Naive thymus-derived CD4-positive, alpha-beta T cell (primary cell): ENCODE measurements at regions not wholly inside any gene's neighbourhood (a gene's known extent, or its start where the extent isn't known, plus 50 kb on each side); places are given as distances from the start of the nearest gene placed in this dataset.

ENCODE experiments used
- ATAC-seq: fragments of 150-1000 bp; cut with Tn5 transposase; 2 replicates; pipeline ENCODE4 v1.10.0; 2021; ENCODE audit warnings: mild to moderate bottlenecking, moderate library complexity
- CTCF ChIA-PET: fragments of 350-600 bp; sonication (Branson Sonifier 250); formaldehyde crosslinking; loops from one replicate; lab custom pipeline; 2021; ENCODE audit warnings: antibody characterized with exemption; lab: Charles Lee
- POLR2A ChIA-PET: fragments of 350-600 bp; sonication (Branson Sonifier 250); formaldehyde crosslinking; loops from one replicate; lab custom pipeline; 2021; ENCODE audit warnings: antibody characterized with exemption, inconsistent platforms; lab: Charles Lee
- DNase-seq, 9 donors: peaks; one replicate each; pipeline versions ENCODE4 v3.0.0 to v3.0.0-alpha.2; 2020 to 2022; ENCODE audit warnings: mixed read lengths in 1 of 9
- H3K27ac ChIP-seq: one replicate; pipeline ENCODE4 v1.7.0; 2013; ENCODE audit warnings: mild to moderate bottlenecking, low read depth, low read length, moderate library complexity
- H3K27me3 ChIP-seq, 2 donors: one replicate each; pipeline ENCODE4 v1.7.0; 2013; ENCODE audit warnings: low read length in 2 of 2, mild to moderate bottlenecking in 2 of 2, moderate library complexity in 2 of 2; ENCODE audit not compliant: control insufficient read depth in 2 of 2, insufficient read depth in 2 of 2
- H3K36me3 ChIP-seq, 3 experiments: 1 replicate in 2 of 3; 2 replicates in 1 of 3; pipeline ENCODE4 v1.7.0; 2013; ENCODE audit warnings: low read length in 3 of 3, mild to moderate bottlenecking in 3 of 3, moderate library complexity in 1 of 3; ENCODE audit not compliant: insufficient read depth in 3 of 3, control insufficient read depth in 2 of 3
- H3K4me1 ChIP-seq, 2 donors: one replicate each; pipeline ENCODE4 v1.7.0; 2013; ENCODE audit warnings: low read length in 2 of 2, mild to moderate bottlenecking in 2 of 2, moderate library complexity in 1 of 2; ENCODE audit not compliant: control insufficient read depth in 2 of 2, insufficient read depth in 2 of 2
- H3K4me3 ChIP-seq: 2 replicates; pipeline ENCODE4 v1.7.0; 2013; ENCODE audit warnings: mild to moderate bottlenecking, low read length
- H3K9me3 ChIP-seq, 3 experiments: 1 replicate in 2 of 3; 2 replicates in 1 of 3; pipeline ENCODE4 v1.7.0; 2013; ENCODE audit warnings: low read length in 3 of 3; ENCODE audit not compliant: control insufficient read depth in 2 of 3
- H3K27ac Mint-ChIP-seq, 9 donors: one replicate each; pipeline ENCODE4 v1.8.0; 2020 to 2022; ENCODE audit warnings: mixed read lengths in 9 of 9, mild to moderate bottlenecking in 8 of 9, moderate library complexity in 5 of 9, inconsistent platforms in 2 of 9
- H3K27me3 Mint-ChIP-seq, 5 donors: one replicate each; pipeline ENCODE4 v1.8.0; 2021 to 2022; ENCODE audit warnings: mixed read lengths in 5 of 5, mild to moderate bottlenecking in 1 of 5
- H3K36me3 Mint-ChIP-seq, 5 donors: one replicate each; pipeline ENCODE4 v1.8.0; 2020 to 2022; ENCODE audit warnings: mixed read lengths in 5 of 5, mild to moderate bottlenecking in 3 of 5, inconsistent platforms in 1 of 5
- H3K4me1 Mint-ChIP-seq, 7 donors: one replicate each; pipeline ENCODE4 v1.8.0; 2020 to 2022; ENCODE audit warnings: mixed read lengths in 7 of 7, mild to moderate bottlenecking in 3 of 7, inconsistent platforms in 1 of 7
- H3K4me3 Mint-ChIP-seq, 10 donors: one replicate each; pipeline ENCODE4 v1.8.0; 2020 to 2022; ENCODE audit warnings: mild to moderate bottlenecking in 10 of 10, mixed read lengths in 10 of 10, moderate library complexity in 6 of 10, inconsistent platforms in 2 of 10
- H3K9me3 Mint-ChIP-seq, 11 donors: one replicate each; pipeline ENCODE4 v1.8.0; 2020 to 2022; ENCODE audit warnings: mixed read lengths in 11 of 11, mild to moderate bottlenecking in 4 of 11, inconsistent platforms in 1 of 11, moderate library complexity in 1 of 11
- intact Hi-C, 2 donors: fragments of 100-400 bp; cut with micrococcal nuclease; formaldehyde crosslinking; loops; one replicate each; pipeline ENCODE4 v1.15.1; 2023

- peaks cover 0 to 4% (median 0%) of the 10 kb centered on the region in 11 donors for H3K9me3 Mint-ChIP-seq
- CTCF ChIA-PET = no interaction called here
- no peak for ATAC-seq
These were observed 150.9 kb upstream of the RASGEF1B start for GRCh38 chr4:81622474-81623184.

DNA sequence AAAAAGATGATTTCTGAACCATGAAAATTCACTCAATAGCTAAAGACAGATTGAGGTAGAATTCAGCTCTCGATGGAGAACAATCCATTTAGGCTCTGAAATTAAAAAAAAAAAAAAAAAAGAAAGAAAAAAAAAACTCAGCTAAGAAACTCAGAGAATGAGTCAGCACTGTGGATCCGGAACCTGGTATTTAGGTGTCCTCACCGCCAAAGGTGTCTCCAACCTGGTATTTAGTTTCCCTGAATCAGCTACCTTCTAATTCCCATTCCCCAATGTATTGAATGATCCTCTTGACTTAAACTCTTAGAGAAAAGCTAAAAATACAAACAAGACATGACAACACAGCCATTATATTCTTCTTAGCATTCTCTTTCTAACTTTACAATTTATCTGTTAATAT lies 150.3 kb upstream of the RASGEF1B start:
- H3K4me1 Mint-ChIP-seq = no peaks in the 10 kb centered on the region
- no peaks in the 10 kb centered on the region for H3K36me3 Mint-ChIP-seq
- H3K27ac ChIP-seq = no peak overlapping the region

More at GRCh38 chr4:81622474-81623184, 150.9 kb upstream of the RASGEF1B start:
- Histone ChIP-seq H3K9me3 (no peaks in the 10 kb centered on the region), H3K4me1 (no peaks in the 10 kb centered on the region), H3K27ac (no peak overlapping the region), H3K36me3 (no peaks in the 10 kb centered on the region), H3K4me3 (no peak overlapping the region), H3K27me3 (no peaks in the 10 kb centered on the region)
- Mint-ChIP-seq H3K36me3 (no peaks in the 10 kb centered on the region), H3K27me3 (no peaks in the 10 kb centered on the region), H3K27ac (no peak overlapping the region), H3K4me1 (no peaks in the 10 kb centered on the region), H3K4me3 (no peak overlapping the region)
- intact Hi-C loops = no loop called here
- POLR2A ChIA-PET = interaction anchor here (0.9 kb wide), 1 partner anchor 150 kb away, joined by 3 read pairs; the partner anchor contains the start of gene RASGEF1B
- no peak for DNase-seq

DNA sequence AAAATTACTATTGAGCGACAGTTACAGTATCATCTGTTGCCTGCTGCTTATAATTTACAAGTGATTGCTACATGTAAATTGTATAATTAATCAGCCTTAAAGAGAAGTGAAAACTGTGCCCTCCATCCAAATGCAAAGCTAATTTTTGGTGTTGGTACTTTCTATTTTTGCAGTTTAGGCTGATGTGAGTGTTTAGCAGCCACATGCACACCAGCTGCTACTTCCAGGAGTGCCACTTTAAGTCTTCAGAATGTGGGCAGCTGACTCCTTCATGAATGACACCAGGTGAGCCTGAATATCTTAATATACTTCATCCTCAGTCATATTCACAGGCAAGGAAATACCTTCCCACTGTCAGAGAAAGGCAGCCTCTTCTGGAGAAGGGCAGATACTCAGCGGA lies 149.8 kb upstream of the RASGEF1B start:
- Histone ChIP-seq H3K9me3 (no peaks in the 10 kb centered on the region), H3K27me3 (no peaks in the 10 kb centered on the region), H3K27ac (no peak overlapping the region), H3K36me3 (no peaks in the 10 kb centered on the region), H3K4me3 (no peak overlapping the region), H3K4me1 (no peaks in the 10 kb centered on the region)
- CTCF ChIA-PET = no interaction called here
- Mint-ChIP-seq H3K36me3 (no peaks in the 10 kb centered on the region), H3K4me3 (no peak overlapping the region), H3K9me3 (peaks cover 0 to 4% (median 0%) of the 10 kb centered on the region in 11 donors), H3K27me3 (no peaks in the 10 kb centered on the region), H3K27ac (no peak overlapping the region), H3K4me1 (no peaks in the 10 kb centered on the region)
- intact Hi-C loops = no loop called here
- POLR2A ChIA-PET = no interaction called here
- DNase-seq (no peak), ATAC-seq (no peak)

More for the DNA sequence above, 150.3 kb upstream of the RASGEF1B start:
- no peak for DNase-seq
- H3K27me3 Mint-ChIP-seq = no peaks in the 10 kb centered on the region
- H3K4me1 ChIP-seq = no peaks in the 10 kb centered on the region
- no peaks in the 10 kb centered on the region for H3K9me3 ChIP-seq
- ChIA-PET CTCF (no interaction called here), POLR2A (interaction anchor here (0.9 kb wide), 1 partner anchor 150 kb away, joined by 3 read pairs; the partner anchor contains the start of gene RASGEF1B)
- no peak overlapping the region for H3K4me3 Mint-ChIP-seq
- no peak for ATAC-seq
- peaks cover 0 to 4% (median 0%) of the 10 kb centered on the region in 11 donors for H3K9me3 Mint-ChIP-seq
- no peak overlapping the region for H3K4me3 ChIP-seq
- H3K27ac Mint-ChIP-seq = peak overlapping the region in 1 of 9 donors; percentile 16
- H3K27me3 ChIP-seq = no peaks in the 10 kb centered on the region
- H3K36me3 ChIP-seq = no peaks in the 10 kb centered on the region
- intact Hi-C loops = no loop called here

GRCh38 chr4:81620442-81620841 lies 148.7 kb upstream of the RASGEF1B start:
- H3K36me3 ChIP-seq = no peaks in the 10 kb centered on the region
- ChIA-PET POLR2A (no interaction called here), CTCF (no interaction called here)
- H3K4me3 ChIP-seq = no peak overlapping the region
- Mint-ChIP-seq H3K27me3 (no peaks in the 10 kb centered on the region), H3K4me3 (no peak overlapping the region), H3K27ac (no peak overlapping the region), H3K9me3 (peaks cover 0 to 4% (median 0%) of the 10 kb centered on the region in 11 donors), H3K4me1 (no peaks in the 10 kb centered on the region), H3K36me3 (no peaks in the 10 kb centered on the region)
- H3K4me1 ChIP-seq = no peaks in the 10 kb centered on the region
- no peak overlapping the region for H3K27ac ChIP-seq
- no peak for ATAC-seq
- intact Hi-C loops = no loop called here
- no peaks in the 10 kb centered on the region for H3K9me3 ChIP-seq
- H3K27me3 ChIP-seq = no peaks in the 10 kb centered on the region
- no peak for DNase-seq

- H3K4me1 Mint-ChIP-seq = no peaks in the 10 kb centered on the region
- H3K27ac Mint-ChIP-seq = peak overlapping the region in 1 of 9 donors; percentile 33
- no peaks in the 10 kb centered on the region for H3K27me3 ChIP-seq
- H3K4me1 ChIP-seq = no peaks in the 10 kb centered on the region
- H3K27me3 Mint-ChIP-seq = no peaks in the 10 kb centered on the region
- intact Hi-C loops = no loop called here
- H3K4me3 Mint-ChIP-seq = no peak overlapping the region
- ChIA-PET CTCF (no interaction called here), POLR2A (no interaction called here)
- no peaks in the 10 kb centered on the region for H3K9me3 ChIP-seq
- H3K9me3 Mint-ChIP-seq = peaks cover 0 to 4% (median 0%) of the 10 kb centered on the region in 11 donors
- no peaks in the 10 kb centered on the region for H3K36me3 ChIP-seq
- no peak for DNase-seq
- H3K4me3 ChIP-seq = no peak overlapping the region
- H3K36me3 Mint-ChIP-seq = no peaks in the 10 kb centered on the region
- H3K27ac ChIP-seq = no peak overlapping the region
- no peak for ATAC-seq
These were observed 145.8 kb upstream of the RASGEF1B start for GRCh38 chr4:81617545-81617944.

GRCh38 chr4:81611221-81611620 lies 139.5 kb upstream of the RASGEF1B start:
- Histone ChIP-seq H3K27ac (no peak overlapping the region), H3K4me3 (no peak overlapping the region), H3K36me3 (no peaks in the 10 kb centered on the region), H3K9me3 (no peaks in the 10 kb centered on the region), H3K27me3 (no peaks in the 10 kb centered on the region), H3K4me1 (peaks cover 0 to 4% of the 10 kb centered on the region in 2 donors)
- intact Hi-C loops = no loop called here
- Mint-ChIP-seq H3K9me3 (peaks cover 0 to 2% (median 0%) of the 10 kb centered on the region in 11 donors), H3K36me3 (no peaks in the 10 kb centered on the region), H3K27me3 (no peaks in the 10 kb centered on the region), H3K4me3 (no peak overlapping the region), H3K27ac (no peak overlapping the region), H3K4me1 (peaks cover 0 to 12% (median 9%) of the 10 kb centered on the region in 7 donors)
- ATAC-seq (no peak), DNase-seq (no peak)
- POLR2A ChIA-PET = no interaction called here
- CTCF ChIA-PET = no interaction called here

GRCh38 chr4:81609844-81610243 lies 138.1 kb upstream of the RASGEF1B start:
- Mint-ChIP-seq H3K36me3 (no peaks in the 10 kb centered on the region), H3K27me3 (no peaks in the 10 kb centered on the region), H3K9me3 (peaks cover 0 to 2% (median 0%) of the 10 kb centered on the region in 11 donors), H3K4me1 (peaks cover 0 to 21% (median 9%) of the 10 kb centered on the region in 7 donors), H3K4me3 (no peak overlapping the region), H3K27ac (no peak overlapping the region)
- CTCF ChIA-PET = no interaction called here
- ATAC-seq (no peak), DNase-seq (no peak)
- Histone ChIP-seq H3K9me3 (no peaks in the 10 kb centered on the region), H3K4me3 (no peak overlapping the region), H3K27me3 (no peaks in the 10 kb centered on the region), H3K4me1 (peaks cover 0 to 4% of the 10 kb centered on the region in 2 donors), H3K36me3 (no peaks in the 10 kb centered on the region), H3K27ac (no peak overlapping the region)
- intact Hi-C loops = no loop called here
- POLR2A ChIA-PET = no interaction called here
